ENCODE measurements at regions not wholly inside any gene's neighbourhood (a gene's known extent, or its start where the extent isn't known, plus 50 kb on each side); places are given as distances from the start of the nearest gene placed in this dataset.

DNA sequence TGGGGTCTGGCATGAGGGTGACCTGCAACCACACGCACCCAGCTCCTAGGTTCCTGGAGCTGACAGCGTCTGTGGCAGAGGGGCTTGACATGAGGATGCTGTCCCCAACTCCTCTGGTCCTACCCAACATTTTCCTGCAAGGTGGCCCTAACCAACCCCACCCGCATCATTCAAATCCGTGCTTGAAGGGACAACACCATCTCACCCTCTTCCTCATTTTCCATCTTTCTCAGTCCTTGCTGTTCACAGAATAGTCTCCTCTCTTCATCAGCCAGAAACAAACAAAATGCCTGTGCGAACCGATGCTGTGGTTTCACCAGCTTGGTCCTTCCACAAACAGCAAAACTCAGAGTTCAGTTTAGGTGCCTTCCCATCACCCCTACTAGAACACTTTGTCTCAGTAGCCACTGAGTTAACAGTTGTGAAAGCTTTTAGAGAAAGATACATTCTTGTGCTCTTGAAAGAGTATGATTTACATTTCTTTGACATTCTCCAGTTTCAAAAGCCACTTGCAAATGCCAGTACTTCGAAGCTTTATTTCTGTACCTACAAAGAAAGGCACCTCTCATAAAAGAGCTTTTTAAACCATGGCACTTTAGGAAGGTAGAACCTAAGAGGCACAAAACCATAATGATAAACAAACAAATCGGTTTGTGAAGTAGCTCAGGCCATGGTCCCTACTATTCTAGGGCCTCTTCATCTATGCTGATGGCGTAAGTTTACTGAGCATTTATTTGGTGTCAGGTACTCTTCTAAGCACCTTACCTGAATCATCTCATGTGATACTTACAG, 360.1 kb downstream of the SHQ1 start:
- TF ChIP-seq, protein P1, sequence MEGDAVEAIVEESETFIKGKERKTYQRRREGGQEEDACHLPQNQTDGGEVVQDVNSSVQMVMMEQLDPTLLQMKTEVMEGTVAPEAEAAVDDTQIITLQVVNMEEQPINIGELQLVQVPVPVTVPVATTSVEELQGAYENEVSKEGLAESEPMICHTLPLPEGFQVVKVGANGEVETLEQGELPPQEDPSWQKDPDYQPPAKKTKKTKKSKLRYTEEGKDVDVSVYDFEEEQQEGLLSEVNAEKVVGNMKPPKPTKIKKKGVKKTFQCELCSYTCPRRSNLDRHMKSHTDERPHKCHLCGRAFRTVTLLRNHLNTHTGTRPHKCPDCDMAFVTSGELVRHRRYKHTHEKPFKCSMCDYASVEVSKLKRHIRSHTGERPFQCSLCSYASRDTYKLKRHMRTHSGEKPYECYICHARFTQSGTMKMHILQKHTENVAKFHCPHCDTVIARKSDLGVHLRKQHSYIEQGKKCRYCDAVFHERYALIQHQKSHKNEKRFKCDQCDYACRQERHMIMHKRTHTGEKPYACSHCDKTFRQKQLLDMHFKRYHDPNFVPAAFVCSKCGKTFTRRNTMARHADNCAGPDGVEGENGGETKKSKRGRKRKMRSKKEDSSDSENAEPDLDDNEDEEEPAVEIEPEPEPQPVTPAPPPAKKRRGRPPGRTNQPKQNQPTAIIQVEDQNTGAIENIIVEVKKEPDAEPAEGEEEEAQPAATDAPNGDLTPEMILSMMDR (conservative IDR thresholded peaks at IDR 0.05; ENCODE audit: low read depth, low read length): no peak
- no peak for TF ChIP-seq POLR2A (IDR thresholded peaks at IDR 0.05; ENCODE audit: low read depth, low read length)
- no peak for TF ChIP-seq MXI1 (IDR thresholded peaks at IDR 0.05; ENCODE audit: borderline replicate concordance, low read depth, low read length)
- no peak for TF ChIP-seq RAD21 (IDR thresholded peaks at IDR 0.05; ENCODE audit: low read length)
- TF ChIP-seq, protein P2, sequence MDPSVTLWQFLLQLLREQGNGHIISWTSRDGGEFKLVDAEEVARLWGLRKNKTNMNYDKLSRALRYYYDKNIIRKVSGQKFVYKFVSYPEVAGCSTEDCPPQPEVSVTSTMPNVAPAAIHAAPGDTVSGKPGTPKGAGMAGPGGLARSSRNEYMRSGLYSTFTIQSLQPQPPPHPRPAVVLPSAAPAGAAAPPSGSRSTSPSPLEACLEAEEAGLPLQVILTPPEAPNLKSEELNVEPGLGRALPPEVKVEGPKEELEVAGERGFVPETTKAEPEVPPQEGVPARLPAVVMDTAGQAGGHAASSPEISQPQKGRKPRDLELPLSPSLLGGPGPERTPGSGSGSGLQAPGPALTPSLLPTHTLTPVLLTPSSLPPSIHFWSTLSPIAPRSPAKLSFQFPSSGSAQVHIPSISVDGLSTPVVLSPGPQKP (IDR thresholded peaks at IDR 0.05; ENCODE audit: borderline replicate concordance, low read depth, low read length): no peak
- no peak for TF ChIP-seq RFX5 (IDR thresholded peaks at IDR 0.05; ENCODE audit: low read depth, low read length)

Data from IMR-90 (cell line).